Neural cell (in vitro differentiated cells): ENCODE measurements at regions not wholly inside any gene's neighbourhood (a gene's known extent, or its start where the extent isn't known, plus 50 kb on each side); places are given as distances from the start of the nearest gene placed in this dataset.

ENCODE experiments used
- CTCF ChIP-seq: fragments of 450-650 bp; IDR thresholded peaks from 2 replicates; pipeline ENCODE4 v1.5.1; 2014; ENCODE audit warnings: antibody characterized with exemption, mild to moderate bottlenecking, moderate library complexity; ENCODE audit not compliant: poor library complexity, severe bottlenecking
- EZH2 ChIP-seq: fragments of 200-600, 300-800 bp; shearing (Covaris generic), sonication (generic); IDR thresholded peaks from 2 replicates; pipeline ENCODE4 v1.6.1; 2014; ENCODE audit warnings: antibody characterized with exemption, low read length, borderline replicate concordance, mild to moderate bottlenecking; ENCODE audit not compliant: insufficient read depth, poor library complexity, severe bottlenecking

GRCh38 chr9:108017671-108018070 lies 528.1 kb upstream of the KLF4 start:
- TF ChIP-seq CTCF (no peak), EZH2 (no peak)
